C4-2B (cell line): ENCODE measurements at regions not wholly inside any gene's neighbourhood (a gene's known extent, or its start where the extent isn't known, plus 50 kb on each side); places are given as distances from the start of the nearest gene placed in this dataset.

Source experiments
- CTCF ChIP-seq: fragments of 450-650 bp; conservative IDR thresholded peaks from 2 replicates; pipeline ENCODE4 v1.5.1; 2017; ENCODE audit warnings: mild to moderate bottlenecking
- ZFX ChIP-seq: fragments of 450-650 bp; IDR thresholded peaks from 2 replicates; pipeline ENCODE4 v1.6.1; 2017

DNA sequence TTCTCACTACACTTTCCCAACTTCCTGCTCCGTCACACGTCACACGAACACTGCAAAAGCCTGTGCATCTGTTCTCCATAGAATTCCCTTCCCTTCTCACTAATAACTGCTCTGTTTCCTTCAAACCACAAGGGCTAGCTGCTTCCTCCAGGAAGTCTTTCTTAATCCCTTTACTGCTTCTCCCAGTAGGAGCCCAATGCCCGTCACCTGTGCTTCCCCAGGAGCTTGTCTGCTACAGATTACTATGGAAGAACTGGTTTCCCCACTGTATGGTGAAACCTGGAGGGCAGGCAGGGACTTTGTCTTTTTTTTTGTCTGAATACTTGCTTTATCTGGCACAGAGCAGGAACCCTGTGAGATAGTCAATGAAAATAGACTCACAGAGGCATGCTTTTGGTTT, 444.7 kb upstream of the MAP3K7 start:
- TF ChIP-seq CTCF (no peak), ZFX (no peak)
